HG03159 (cell line): ENCODE measurements at regions not wholly inside any gene's neighbourhood (a gene's known extent, or its start where the extent isn't known, plus 50 kb on each side); places are given as distances from the start of the nearest gene placed in this dataset.
"Not testable (repeated sequence)": the region's sequence is repeated elsewhere in the genome, so short reads cannot be mapped to it uniquely, and the experiment has no call there.

Experiments used
- ATAC-seq: cut with Tn5 transposase; IDR thresholded peaks from one replicate; pipeline ENCODE4 v1.9.1; 2021; ENCODE audit warnings: mild to moderate bottlenecking, moderate library complexity; ENCODE audit not compliant: unreplicated experiment

DNA sequence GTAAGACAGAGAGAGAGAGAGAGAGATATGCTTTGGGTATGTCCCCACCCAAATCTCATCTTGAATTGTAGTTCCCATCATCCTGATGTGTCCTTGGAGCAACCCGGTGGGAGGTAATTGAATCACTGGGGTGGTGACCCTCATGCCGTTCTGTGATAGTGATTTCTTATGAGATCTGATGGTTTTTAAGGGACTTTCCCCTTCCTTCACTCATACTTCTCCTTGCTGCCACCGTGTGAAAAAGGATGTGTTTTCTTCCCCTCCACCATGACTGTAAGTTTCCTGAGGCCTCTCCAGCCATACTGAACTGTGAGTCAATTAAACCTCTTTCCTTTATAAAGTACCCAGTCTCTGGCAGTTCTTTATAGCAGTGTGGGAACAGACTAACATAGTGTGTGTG is 60.3 kb downstream of the EOMES start:
- no peak for ATAC-seq

DNA sequence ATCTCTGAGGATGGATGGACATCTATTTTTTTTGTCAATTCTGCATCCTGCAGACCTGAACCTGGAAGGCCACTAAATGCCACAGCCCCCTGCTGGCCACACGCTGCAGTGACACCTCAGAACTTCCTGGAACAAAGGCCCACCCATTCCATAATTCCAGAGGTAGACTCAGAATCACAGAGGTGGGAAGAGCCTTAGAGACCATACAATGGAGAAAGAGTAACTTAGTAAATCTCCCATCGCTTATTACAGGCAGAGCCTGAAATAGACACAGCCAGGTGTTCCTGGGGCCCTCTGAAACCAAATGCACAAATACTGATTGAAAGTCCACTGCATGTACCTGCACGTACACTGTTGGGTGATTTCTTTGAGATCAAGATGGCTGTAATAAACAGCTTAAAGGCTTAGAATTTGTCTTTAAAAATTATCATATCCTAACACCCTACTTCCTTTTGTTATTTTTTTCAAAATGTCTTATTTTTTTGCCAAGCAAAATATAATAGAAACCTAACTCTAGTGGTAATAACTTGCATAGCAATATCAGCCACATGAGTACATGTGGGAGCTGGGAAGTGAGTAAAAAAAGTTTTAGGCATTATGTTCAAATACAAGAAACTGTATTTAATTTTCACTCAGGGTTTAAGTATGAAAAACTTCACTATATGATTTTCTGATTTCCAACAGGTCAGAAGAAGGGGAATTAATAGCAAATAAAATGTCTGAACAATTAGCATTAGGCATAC is 62.7 kb downstream of the EOMES start:
- ATAC-seq, result peak; percentile 80

DNA sequence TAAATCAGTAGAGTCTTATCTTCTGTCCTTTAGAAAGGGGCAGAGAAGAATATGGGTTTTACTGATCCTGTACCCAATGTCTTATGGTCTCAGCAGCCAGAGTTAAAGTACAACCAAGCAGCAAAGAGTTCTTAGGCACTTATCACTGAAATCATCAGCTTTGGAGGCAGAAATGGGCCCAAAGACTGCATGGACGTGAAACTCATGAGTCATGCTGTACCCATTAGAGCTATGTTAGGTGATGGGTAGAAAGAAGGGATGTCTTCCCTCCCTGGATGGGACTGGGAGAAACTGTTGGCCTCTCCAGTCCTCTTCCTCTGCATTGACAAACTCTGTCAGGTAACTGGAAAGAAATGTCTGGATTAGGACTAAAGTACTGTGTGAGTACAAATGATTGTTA is 63.4 kb downstream of the EOMES start:
- ATAC-seq, result peak; percentile 5

DNA sequence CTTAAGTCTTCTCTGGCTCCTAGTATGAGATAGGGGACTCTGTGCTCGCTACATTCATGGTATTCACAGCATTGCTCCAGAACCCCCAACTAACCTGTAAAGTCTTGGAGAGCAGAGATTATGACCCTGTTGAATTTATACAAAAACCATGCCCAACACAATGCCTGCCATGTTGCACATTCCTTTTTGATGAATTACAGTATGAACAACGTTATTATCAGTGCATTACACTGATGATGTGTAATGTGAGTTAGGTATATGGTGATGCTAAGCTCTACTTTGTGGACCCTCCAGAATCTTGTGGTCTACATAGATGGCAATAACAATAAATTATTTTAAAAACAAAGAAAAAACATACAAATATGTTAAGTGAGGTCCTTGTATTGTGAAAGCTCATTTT is 64.3 kb downstream of the EOMES start:
- no peak for ATAC-seq

DNA sequence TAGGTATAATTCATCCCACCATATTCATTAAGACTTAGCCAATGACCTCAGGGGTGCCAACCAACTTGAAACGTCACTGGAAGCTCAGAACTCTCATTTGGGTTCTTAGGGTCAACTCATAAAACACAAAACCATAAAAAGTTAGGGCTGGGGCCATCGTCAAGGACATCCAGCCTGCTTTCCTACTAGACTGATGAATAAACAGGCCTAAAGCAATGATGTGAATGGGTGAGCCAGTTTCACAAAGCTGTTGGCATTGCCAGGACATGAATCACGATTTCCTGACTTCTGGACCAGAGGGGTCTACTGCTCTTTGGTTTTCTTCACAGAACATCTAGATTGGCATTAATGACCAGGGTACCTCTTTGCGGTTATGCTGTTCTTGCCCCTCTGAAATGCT is 64.7 kb downstream of the EOMES start:
- no peak for ATAC-seq

DNA sequence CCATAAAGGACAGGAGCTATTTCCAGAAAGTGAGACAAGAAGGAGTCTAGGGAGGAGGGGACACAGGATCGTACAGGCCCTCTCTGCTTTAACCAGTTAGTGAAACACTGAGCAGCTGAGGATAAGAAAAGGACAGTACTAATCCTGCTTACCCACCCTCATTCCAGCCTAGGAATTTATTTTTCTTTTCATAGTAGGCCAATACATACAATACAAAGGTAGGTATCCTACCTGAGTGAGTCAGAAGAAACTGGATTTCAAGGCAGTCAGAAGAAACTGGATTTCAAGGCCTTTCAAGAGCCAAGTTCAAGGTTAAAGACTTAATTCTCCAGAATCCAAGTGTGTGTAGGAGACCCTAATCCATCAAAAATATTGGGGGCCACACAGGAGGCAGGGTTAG is 65.3 kb downstream of the EOMES start:
- no peak for ATAC-seq

DNA sequence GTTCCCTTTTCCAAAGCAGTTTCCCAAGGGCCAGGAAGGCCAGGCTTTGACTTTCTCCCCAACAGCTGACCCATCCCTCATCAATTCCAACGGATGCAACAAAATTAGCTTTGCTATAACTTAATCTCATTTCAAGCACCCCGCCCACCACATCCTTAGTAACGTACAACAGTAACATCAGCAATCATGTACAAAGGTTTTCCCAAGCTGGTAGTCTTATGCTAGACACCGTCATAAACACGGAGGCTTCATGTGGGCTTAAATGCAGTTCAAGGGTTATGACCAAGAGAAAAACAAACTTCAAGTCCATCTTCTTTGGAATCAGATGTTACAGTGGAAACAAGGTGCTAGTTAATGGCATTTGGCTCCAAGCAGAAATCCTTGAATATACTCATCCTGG is 66.6 kb downstream of the EOMES start:
- ATAC-seq, result no peak

DNA sequence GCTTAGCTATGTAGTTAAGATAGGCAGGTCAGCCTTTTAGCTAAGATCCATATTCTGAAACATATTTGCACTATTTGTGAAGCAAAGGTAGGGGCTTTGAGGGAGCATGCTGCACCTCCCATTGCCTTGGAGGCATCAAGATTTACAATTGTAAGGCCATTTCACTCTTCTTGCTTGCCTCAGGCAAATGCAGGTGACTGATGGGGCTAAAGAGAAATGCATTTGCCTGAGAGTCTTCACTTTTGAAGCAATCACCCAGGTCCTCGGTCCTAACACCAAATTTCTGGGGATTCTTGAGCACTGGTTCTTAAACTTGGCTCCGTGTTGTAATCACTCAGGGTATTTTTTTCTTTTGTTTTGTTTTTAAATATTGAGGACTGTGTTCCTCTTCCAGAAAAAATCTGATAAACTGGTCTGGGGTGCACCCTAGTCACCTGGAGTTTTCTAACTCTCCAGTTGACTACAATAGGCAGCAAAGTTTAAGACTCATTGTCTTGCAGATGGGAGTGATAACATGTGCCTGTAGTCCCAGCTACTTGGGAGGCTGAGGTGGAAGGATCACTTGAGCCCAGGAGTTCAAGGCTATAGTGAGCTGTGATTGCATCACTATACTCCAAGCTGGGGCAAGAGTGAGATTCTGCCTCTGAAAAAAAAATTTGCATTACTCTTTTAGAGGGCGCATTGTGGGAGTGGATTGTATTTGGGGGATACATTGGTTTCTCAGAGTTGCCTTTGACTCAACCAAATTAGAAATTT is 68.1 kb downstream of the EOMES start:
- no peak for ATAC-seq

DNA sequence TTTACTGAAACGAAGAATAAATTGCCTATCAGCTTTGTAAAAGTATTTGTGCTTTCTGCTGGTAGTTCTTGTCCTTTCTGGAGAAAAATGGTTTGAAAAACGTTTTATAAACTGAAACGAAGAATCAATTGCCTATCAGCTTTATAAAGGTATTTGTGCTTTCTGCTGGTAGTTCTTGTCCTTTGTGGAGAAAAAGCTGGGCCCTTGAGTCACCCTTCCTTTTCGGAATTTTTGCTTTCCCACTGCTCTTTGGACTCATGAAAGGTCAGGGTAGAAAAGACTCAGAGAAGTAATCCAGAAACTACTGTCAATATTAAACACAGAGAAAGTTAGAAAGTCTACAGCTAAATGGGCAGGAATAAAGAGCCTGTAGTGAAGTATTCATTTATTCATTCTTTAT is 72.8 kb downstream of the EOMES start:
- ATAC-seq, result no peak

DNA sequence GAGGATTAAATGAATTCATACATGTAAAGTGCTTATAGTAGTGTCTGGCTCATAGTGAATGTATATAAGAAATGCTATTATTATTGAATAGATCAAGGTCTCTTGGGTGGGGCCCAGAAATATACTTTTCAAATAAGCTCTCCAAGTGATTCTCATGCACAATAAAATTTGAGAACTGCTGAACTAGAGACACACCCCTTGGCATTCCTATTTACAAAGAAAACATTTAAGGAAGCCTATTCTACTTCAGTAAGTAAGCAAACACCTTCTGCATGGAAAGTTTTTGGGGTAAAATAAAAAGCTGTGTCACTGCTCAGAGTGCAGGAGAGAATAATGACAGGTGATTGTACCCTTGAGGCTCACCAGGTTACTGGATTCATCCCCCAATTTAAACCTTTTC is 75.2 kb downstream of the EOMES start:
- ATAC-seq, result no peak

DNA sequence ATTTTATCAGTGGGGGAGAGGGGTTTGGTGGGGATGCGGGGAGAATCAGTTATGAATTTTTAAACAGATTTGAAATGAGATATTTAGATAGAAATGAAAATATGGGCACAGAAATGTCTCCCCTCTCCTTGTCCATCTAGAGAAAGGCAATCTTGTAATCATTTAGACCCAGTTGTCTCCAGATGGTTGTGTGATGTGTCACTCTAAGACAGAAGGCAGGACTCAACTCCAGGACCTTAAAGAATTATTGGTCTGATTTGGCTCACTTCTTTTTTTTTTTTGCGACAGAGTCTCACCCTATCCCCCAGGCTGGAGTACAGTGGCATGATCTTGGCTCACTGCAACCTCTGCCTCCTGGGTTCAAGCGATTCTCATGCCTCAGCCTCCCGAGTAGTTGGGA is 77.2 kb downstream of the EOMES start:
- ATAC-seq, result no peak

DNA sequence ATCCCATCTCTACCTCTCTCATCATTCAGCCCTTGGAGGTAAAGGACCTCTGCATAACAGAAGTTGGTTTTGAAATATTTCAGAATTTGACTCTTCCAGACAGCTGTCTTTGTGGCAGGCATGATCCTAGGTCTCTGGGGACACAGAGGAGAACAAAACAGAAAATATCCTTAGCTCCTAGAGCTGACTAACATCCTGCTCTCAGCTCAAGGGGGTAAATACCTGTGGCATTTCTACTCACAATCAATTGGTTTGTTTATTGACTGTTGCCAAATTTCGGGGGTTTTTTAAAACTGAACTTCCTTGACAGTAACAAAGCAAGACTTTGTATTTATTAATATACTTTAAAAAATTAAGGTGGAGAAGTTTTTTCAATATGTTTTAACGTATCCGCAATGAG is 78.8 kb downstream of the EOMES start:
- ATAC-seq, result no peak

DNA sequence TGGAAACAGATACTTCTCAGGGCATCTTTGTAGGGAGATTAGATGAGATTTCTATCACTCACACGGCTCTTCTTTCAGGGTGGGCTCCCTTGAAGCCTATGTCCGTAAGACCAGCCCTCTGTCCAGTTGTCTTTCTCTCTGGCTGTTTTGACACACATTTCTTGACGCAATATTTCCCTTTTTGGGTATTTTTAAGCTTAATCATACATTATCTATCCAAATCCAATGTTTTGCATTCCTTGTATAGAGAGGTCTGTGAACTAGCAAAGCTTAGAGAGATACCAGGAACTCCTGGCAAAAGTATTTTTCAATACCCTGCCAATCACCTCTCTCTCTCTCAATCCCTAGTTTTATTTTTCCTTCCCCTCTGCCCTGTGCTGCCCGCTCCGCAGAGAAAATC is 79.3 kb downstream of the EOMES start:
- ATAC-seq, result no peak

DNA sequence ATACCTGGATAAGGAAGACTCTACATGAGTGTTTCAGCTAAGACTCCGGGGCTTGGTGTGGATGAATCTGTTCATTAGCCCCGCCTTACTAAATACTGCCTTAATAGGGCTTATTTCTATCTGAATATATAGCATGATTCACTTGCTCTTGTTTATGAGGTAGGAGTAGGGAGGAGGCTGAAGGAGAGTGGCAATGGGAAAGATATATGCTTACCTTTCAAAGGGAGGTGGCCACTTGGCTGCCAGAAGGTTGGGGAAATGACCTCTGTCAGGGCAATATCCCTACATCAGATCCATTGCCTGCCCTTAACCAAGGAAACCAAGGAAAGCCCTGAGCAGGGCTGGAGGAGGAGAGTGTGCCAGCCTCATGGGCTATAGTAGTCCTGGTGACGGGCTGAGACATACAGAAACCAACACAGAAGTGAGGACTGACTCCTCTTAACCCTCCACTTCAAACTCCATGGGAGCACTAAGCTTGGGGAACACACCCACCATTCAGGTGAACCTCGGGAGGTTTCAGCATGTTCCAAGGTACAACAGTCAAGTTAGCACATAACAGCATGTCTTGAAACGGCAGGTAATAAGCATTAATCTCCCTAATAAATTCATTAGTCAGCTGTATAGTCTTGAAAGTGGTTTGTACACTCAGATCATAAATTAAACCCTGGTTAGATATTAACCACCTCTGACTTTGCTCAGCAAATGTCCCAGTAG is 80.1 kb downstream of the EOMES start:
- ATAC-seq, result no peak

DNA sequence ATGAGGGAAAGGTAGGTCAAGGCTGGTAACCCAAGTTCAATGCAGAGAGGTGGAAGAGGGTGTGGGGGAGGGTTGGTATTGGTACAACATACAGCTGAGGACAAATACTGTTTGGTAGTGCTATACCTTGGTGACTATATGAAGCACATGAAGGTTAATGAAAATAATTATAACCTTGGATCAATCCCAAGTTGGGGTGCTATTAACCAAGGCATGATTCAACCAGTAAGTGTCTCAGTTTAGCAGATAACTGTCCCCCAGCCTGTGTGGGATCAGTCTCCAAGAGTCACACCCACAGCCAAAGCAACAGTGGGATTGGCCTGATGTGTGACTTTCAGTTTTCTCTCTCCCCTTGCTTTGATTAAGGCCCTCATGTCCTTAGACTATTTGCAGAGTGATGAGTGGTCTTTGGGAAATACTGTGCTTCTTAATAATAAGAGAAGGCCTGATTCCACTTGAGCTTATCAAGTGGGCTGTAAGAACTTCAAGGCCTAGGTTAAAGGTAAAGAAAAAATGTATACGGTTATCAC is 80.8 kb downstream of the EOMES start:
- no peak for ATAC-seq

DNA sequence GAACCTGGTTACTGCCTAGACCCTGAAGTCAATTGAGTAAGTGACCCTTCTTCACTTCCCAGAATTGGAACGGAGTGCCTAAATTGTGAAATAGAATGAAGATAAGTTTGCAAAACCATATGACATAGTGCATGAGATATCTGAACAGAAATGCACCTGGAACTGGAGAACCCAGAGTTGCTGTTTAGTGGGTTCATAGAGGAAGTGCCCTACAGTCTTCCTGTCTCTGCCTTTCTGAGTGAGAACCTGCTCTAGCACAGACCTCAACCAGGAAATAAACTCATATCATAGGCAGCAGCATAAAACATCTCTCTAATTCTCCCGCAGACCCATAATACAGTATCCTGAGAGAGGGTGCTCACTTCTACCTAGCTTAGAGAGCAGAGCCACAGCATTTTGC is 82.9 kb downstream of the EOMES start:
- ATAC-seq, result peak; percentile 48

DNA sequence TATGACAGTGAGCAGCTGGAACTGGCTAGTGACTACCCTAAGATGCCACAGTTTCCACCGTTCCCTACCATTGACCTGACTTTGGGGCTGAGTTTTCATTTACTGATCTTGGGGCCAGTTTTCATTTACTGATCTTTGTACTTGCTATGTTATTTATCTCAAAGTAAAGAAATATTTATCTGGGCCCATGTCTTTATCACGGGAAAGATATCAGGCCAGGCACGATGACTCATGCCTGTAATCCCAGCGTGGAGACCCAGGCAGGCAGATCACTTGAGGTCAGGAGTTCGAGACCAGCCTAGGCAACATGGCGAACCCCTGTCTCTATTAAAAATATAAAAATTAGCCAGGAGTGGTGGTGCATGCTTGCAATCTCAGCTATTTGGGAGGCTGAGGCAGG is 83.5 kb downstream of the EOMES start:
- no peak for ATAC-seq

DNA sequence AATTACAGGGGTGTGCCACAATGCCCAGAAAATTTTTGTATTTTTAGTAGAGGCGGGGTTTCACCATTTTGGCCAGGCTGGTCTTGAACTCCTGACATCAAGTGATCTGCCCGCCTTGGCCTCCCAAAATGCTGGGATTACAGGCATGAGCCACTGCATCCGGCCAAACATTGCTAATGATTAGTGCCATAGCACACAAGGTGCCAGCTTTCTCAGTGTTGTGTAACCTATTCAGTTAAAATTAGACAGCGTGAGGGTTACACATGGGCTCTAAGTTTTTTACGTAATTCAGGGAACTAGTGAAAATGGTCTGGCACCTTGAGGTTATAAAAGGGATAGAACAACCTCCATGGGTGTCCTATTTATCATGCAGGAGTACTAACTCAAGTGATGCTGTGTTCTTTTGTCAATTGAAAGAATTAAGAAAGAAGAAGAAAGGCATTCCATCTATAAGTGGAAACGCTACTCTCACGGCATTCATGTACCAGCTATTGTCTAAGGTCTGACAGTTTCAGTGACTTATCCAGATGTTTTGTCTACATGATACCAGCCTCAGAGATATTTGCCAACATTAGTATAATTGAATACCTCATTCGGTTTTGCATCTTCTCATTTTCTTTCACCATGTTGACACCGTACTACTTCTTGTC is 84.7 kb downstream of the EOMES start:
- no peak for ATAC-seq

DNA sequence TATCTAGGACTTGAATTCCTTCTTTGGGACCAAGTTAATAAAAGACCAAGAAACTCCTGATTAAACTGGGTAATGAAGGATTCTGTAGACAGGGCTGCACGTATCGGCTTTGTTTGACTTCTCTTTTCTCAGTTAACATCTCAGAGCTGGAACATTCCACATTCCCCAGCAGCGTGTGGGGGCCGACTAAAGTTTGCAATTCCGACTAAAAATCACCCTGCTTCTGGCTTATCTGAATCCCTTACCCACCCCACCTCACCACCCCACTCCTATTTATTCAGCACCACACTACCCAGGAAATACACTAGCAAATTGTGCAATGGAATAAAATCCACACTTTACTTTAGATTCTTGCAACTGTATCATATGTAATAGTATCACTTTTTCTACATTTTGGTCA is 87.1 kb downstream of the EOMES start:
- ATAC-seq, result not testable (repeated sequence)

DNA sequence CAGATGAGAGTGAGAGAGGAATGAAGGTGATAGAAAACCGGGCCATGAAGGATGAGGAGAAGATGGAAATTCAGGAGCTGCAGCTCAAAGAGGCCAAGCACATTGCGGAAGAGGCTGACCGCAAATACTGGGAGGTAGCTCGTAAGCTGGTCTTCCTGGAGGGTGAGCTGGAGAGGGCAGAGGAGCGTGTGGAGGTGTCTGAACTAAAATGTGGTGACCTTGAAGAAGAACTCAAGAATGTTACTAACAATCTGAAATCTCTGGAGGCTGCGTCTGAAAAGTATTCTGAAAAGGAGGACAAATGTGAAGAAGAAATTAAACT is 88.9 kb downstream of the EOMES start:
- ATAC-seq, result peak; percentile 9

DNA sequence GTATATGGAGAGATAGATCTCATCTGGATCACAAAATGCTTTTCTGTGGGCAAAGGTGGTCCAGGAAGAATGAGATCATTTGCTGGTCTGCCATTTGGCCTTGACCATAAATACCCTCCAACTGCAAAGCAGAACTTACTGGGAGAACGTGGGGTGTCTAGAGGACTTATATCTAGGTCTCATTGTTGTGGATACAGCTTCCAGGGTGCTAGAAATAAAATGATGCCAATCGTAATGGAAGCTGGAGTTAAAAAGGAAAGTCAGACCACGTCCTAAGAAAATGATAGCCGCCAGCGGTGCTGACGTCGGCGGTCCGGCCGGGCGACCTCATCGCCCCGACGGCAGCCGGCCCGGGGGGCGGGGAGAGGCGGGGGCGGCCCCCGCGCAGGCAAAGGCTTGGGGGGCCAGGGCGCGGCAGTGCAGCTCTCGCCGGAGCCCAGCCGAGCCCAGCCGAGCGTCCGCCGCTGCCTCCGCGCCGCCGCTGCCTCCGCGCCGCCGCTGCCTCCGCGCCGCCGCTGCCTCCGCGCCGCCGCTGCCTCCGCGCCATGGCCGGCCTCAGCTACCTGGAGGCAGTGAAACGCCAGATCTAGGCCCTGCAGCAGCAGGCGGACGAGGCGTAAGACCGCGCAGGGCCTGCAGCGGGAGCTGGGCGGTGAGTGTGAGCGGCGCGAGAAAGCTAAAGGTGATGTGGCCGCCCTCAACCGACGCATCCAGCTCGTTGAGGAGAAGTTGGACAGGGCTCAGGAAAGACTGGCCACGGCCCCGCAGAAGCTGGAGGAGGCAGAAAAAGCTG is 89.5 kb downstream of the EOMES start:
- peak; percentile 85 for ATAC-seq
